PC-3 (cell line): ENCODE measurements at regions not wholly inside any gene's neighbourhood (a gene's known extent, or its start where the extent isn't known, plus 50 kb on each side); places are given as distances from the start of the nearest gene placed in this dataset.

Experiments
- ATAC-seq: fragments of 200-7000 bp; cut with Tn5 transposase; 2 replicates; pipeline ENCODE4 v1.9.1; 2020; ENCODE audit warnings: mild to moderate bottlenecking, moderate library complexity
- BruUV-seq: library from RNA; stranded (reverse); fragments of 400-500 nt; replicated peaks from 2 replicates; lab custom pipeline; 2021; lab: Mats Ljungman, UMichigan
- CTCF ChIA-PET: fragments of 300-600 bp; sonication (Branson Sonifier 250); formaldehyde crosslinking; loops from one replicate; lab custom pipeline; 2022; ENCODE audit warnings: antibody characterized with exemption; lab: Charles Lee
- POLR2A ChIA-PET: fragments of 300-600 bp; sonication (Branson Sonifier 250); formaldehyde crosslinking; loops from one replicate; lab custom pipeline; 2022; ENCODE audit warnings: antibody characterized with exemption; ENCODE audit not compliant: unreplicated experiment; lab: Charles Lee
- DNase-seq: peaks from one replicate; pipeline ENCODE4 v3.0.0-alpha.2; 2015
- H2AFZ ChIP-seq: fragments of 300-600 bp; sonication (generic); 2 replicates; pipeline ENCODE4 v1.6.0; 2016; ENCODE audit warnings: antibody characterized with exemption, low read length
- H3F3A ChIP-seq: fragments of 300-600 bp; sonication (generic); one replicate; pipeline ENCODE4 v1.6.0; 2017; ENCODE audit warnings: antibody characterized with exemption, low read length, control low read depth, mild to moderate bottlenecking; ENCODE audit not compliant: unreplicated experiment
- H3K27ac ChIP-seq: fragments of 300-600 bp; sonication (generic); 2 replicates; pipeline ENCODE4 v1.5.1; 2016; ENCODE audit warnings: mild to moderate bottlenecking, low read length
- H3K27me3 ChIP-seq: fragments of 300-600 bp; sonication (generic); 2 replicates; pipeline ENCODE4 v1.6.1; 2016; ENCODE audit warnings: low read length, mixed read lengths
- H3K36me3 ChIP-seq: fragments of 300-600 bp; sonication (generic); 2 replicates; pipeline ENCODE4 v1.6.1; 2016; ENCODE audit warnings: low read depth, mixed run types, low read length, mixed read lengths
- H3K4me1 ChIP-seq: fragments of 300-600 bp; sonication (generic); 2 replicates; pipeline ENCODE4 v1.5.1; 2016; ENCODE audit warnings: low read length; ENCODE audit not compliant: insufficient read depth
- H3K4me2 ChIP-seq: fragments of 300-600 bp; sonication (generic); 2 replicates; pipeline ENCODE4 v1.6.0; 2016; ENCODE audit warnings: low read length
- H3K4me3 ChIP-seq: fragments of 300-600 bp; sonication (generic); 2 replicates; pipeline ENCODE4 v1.5.1; 2016; ENCODE audit warnings: mild to moderate bottlenecking, low read length, mixed read lengths
- H3K79me2 ChIP-seq: fragments of 300-600 bp; sonication (generic); 2 replicates; pipeline ENCODE4 v1.6.1; 2017; ENCODE audit warnings: low read length, mixed read lengths
- H3K9ac ChIP-seq: fragments of 300-600 bp; sonication (generic); 2 replicates; pipeline ENCODE4 v1.6.0; 2016; ENCODE audit warnings: mild to moderate bottlenecking, low read length
- H3K9me2 ChIP-seq: fragments of 300-600 bp; sonication (generic); replicated peaks from 2 replicates; pipeline ENCODE4 v1.6.1; 2016; ENCODE audit warnings: mixed run types, low read length, mixed read lengths
- H3K9me3 ChIP-seq: fragments of 300-600 bp; sonication (generic); 2 replicates; pipeline ENCODE4 v1.6.1; 2016; ENCODE audit warnings: low read length, mixed read lengths
- H4K20me1 ChIP-seq: fragments of 300-600 bp; sonication (generic); 2 replicates; pipeline ENCODE4 v1.6.1; 2016; ENCODE audit warnings: low read length, mixed read lengths
- EZH2 ChIP-seq: fragments of 300-600 bp; sonication (generic); IDR thresholded peaks from one replicate; pipeline ENCODE4 v1.6.1; 2017; ENCODE audit warnings: antibody characterized with exemption, mild to moderate bottlenecking, low read length; ENCODE audit not compliant: unreplicated experiment
- EZH2phosphoT487 ChIP-seq: fragments of 300-600 bp; sonication (generic); IDR thresholded peaks from 2 replicates; pipeline ENCODE4 v1.6.1; 2018; ENCODE audit warnings: mild to moderate bottlenecking, antibody characterized with exemption, low read length, borderline replicate concordance
- intact Hi-C: fragments of 100-400 bp; cut with micrococcal nuclease; formaldehyde crosslinking; loops from 2 replicates; pipeline ENCODE4 v1.9.0; 2023
- TF ChIP-seq, protein P1 (sequence below): fragments of 300-600 bp; sonication (generic); conservative IDR thresholded peaks from 2 replicates; pipeline ENCODE4 v1.5.1; 2017; ENCODE audit warnings: antibody characterized with exemption, low read depth, mild to moderate bottlenecking, low read length

DNA sequence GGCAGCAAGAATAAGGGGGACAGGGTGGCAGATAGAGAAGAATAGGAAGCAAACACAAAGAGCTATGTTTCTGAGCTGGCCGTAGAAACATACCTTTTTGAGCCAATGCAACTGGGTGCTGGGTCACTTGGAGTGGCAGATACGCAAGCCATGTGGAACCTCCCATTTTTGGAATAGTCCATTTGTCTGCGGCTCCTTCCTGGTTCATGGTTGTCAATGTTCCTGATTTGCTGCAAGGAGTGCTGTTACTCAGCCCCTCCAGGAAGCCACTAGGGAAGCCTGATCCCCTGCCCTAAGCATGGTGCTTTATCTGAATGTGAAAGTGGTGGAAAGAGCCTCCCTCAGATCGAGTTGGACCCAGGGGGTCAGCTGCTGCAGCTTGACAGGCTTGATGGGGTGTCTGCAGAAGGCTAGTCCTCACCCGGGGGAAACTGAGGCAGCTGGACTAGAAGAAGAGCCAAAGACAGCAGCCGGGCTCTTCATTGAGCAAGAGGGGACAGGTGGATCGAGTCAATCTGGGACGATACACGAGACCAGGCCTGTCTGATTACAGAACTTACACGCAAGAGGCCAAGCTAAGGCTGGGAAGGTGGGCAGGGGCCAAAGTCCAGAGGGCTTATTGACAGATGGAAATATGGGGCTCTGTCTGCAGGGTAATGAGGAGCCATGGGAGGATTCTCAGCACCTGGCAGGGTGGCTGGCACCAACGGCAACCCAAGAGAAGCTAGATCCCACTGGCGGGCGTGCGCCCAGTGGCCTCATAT lies 57.4 kb upstream of the CTNNBL1 start:
- Histone ChIP-seq H3K4me3 (no peak overlapping the region), H3K4me1 (no peaks in the 10 kb centered on the region), H4K20me1 (no peaks in the 10 kb centered on the region), H3K4me2 (no peak overlapping the region), H3K27me3 (peaks cover 20% of the 10 kb centered on the region), H2AFZ (no peak overlapping the region), H3K9ac (no peak overlapping the region), H3K9me3 (no peaks in the 10 kb centered on the region), H3K9me2 (no peaks in the 10 kb centered on the region), H3F3A (no peaks in the 10 kb centered on the region), H3K79me2 (no peaks in the 10 kb centered on the region), H3K36me3 (no peaks in the 10 kb centered on the region), H3K27ac (no peak overlapping the region)
- no peak for DNase-seq
- intact Hi-C loops = no loop called here
- TF ChIP-seq EZH2 = no peak
- TF ChIP-seq, protein P1, sequence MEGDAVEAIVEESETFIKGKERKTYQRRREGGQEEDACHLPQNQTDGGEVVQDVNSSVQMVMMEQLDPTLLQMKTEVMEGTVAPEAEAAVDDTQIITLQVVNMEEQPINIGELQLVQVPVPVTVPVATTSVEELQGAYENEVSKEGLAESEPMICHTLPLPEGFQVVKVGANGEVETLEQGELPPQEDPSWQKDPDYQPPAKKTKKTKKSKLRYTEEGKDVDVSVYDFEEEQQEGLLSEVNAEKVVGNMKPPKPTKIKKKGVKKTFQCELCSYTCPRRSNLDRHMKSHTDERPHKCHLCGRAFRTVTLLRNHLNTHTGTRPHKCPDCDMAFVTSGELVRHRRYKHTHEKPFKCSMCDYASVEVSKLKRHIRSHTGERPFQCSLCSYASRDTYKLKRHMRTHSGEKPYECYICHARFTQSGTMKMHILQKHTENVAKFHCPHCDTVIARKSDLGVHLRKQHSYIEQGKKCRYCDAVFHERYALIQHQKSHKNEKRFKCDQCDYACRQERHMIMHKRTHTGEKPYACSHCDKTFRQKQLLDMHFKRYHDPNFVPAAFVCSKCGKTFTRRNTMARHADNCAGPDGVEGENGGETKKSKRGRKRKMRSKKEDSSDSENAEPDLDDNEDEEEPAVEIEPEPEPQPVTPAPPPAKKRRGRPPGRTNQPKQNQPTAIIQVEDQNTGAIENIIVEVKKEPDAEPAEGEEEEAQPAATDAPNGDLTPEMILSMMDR = no peak
- TF ChIP-seq EZH2phosphoT487 = no peak
- CTCF ChIA-PET = no interaction called here
- ATAC-seq = no peak
- no TSS peak for BruUV-seq
- POLR2A ChIA-PET = no interaction called here

DNA sequence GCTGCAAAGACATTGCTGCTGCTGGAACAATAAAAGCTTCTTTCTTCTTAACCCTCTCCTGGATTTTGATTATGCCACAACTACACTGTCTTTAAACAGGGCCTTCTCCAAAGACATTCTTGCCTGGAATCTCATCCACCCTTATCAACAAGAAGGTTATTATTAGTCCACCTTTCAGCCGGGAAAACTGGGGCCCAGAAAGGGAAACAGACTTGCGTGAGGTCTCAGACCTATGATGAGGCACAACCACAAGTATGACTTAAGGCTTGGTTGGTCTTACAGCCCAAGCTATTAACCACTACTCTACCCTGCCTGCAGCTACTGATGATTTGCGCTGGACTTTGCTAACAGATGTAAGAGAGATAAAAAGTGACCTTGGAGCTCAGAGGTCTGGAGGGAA lies 62.8 kb upstream of the CTNNBL1 start:
- ATAC-seq = no peak
- ChIA-PET POLR2A (no interaction called here), CTCF (no interaction called here)

DNA sequence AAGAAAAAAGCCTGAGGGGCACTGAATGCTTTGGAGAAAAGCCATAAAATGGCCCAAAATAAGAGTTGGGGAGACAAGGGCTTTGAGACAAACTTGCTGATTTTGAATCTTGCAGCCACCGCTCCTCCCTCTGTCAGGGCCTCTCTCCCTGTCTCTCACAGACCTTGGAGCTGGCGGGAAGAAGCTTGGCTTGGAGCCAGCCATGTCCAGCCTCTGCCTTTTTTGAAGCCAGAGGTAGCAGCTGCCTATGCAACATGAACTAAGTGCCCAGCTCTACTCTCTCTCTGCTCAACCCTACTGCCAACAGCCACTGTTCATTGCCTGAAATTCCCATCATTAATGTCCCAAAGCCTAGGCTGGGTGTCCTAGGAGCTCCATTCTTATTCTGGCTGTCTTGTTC lies 63.7 kb upstream of the CTNNBL1 start:
- H3K9ac ChIP-seq = no peak overlapping the region
- H3K4me2 ChIP-seq = no peak overlapping the region
- peaks cover 31% of the 10 kb centered on the region for H3K27me3 ChIP-seq
- no peaks in the 10 kb centered on the region for H4K20me1 ChIP-seq
- no peaks in the 10 kb centered on the region for H3F3A ChIP-seq
- no peak overlapping the region for H3K27ac ChIP-seq
- TF ChIP-seq, protein P1 = no peak
- no peak for TF ChIP-seq EZH2phosphoT487
- TF ChIP-seq EZH2 = no peak
- H3K9me2 ChIP-seq = no peaks in the 10 kb centered on the region
- H3K79me2 ChIP-seq = no peaks in the 10 kb centered on the region
- no peak overlapping the region for H3K4me3 ChIP-seq
- H2AFZ ChIP-seq = no peak overlapping the region
- H3K9me3 ChIP-seq = no peaks in the 10 kb centered on the region
- CTCF ChIA-PET = no interaction called here
- no peaks in the 10 kb centered on the region for H3K4me1 ChIP-seq
- BruUV-seq = no TSS peak
- no peak for ATAC-seq
- DNase-seq = no peak
- intact Hi-C loops = no loop called here
- H3K36me3 ChIP-seq = no peaks in the 10 kb centered on the region
- POLR2A ChIA-PET = no interaction called here

More for the DNA sequence above, 62.8 kb upstream of the CTNNBL1 start:
- no peak for DNase-seq
- no peak overlapping the region for H3K27ac ChIP-seq
- H3K27me3 ChIP-seq = peaks cover 32% of the 10 kb centered on the region
- H3K4me1 ChIP-seq = no peaks in the 10 kb centered on the region
- no peak overlapping the region for H3K4me3 ChIP-seq
- no peaks in the 10 kb centered on the region for H3K79me2 ChIP-seq
- no peaks in the 10 kb centered on the region for H3K9me3 ChIP-seq
- no peaks in the 10 kb centered on the region for H3F3A ChIP-seq
- H3K36me3 ChIP-seq = no peaks in the 10 kb centered on the region
- TF ChIP-seq EZH2phosphoT487 (no peak), EZH2 (no peak)
- TF ChIP-seq, protein P1 = no peak
- H3K4me2 ChIP-seq = no peak overlapping the region
- no peak overlapping the region for H3K9ac ChIP-seq
- H2AFZ ChIP-seq = no peak overlapping the region
- no peaks in the 10 kb centered on the region for H4K20me1 ChIP-seq
- no TSS peak for BruUV-seq
- intact Hi-C loops = no loop called here
- H3K9me2 ChIP-seq = no peaks in the 10 kb centered on the region
